K562 (cell line): ENCODE measurements at regions not wholly inside any gene's neighbourhood (a gene's known extent, or its start where the extent isn't known, plus 50 kb on each side); places are given as distances from the start of the nearest gene placed in this dataset.

Source experiments
- ATAC-seq: fragments of 200-7000 bp; cut with Tn5 transposase; 3 replicates; pipeline ENCODE4 v1.9.1; 2020; ENCODE audit warnings: moderate library complexity
- BruUV-seq: library from RNA; stranded (reverse); fragments of 400-500 nt; replicated peaks from 2 replicates; lab custom pipeline; 2021; lab: Mats Ljungman, UMichigan
- CTCF ChIA-PET: fragments of 300-600 bp; formaldehyde crosslinking; extraction: SDS; loops from one replicate; lab custom pipeline; 2021; ENCODE audit warnings: low intra/inter-chr PET ratio; lab: Yijun Ruan, JAX
- POLR2A ChIA-PET: fragments of 300-600, 350-650 bp; sonication (Branson Sonifier 250); formaldehyde crosslinking; extraction: SDS; loops from one replicate; lab custom pipeline; 2021; ENCODE audit warnings: antibody characterized with exemption, inconsistent platforms; lab: Yijun Ruan, JAX
- DNase-seq, 4 experiments: peaks; one replicate each; pipeline versions ENCODE4 v3.0.0 to v3.0.0-alpha.2; 2011 to 2018; ENCODE audit warnings: low spot score in 3 of 4, mixed read lengths in 3 of 4; ENCODE audit errors: extremely low read depth in 1 of 4
- FAIRE-seq: peaks from 2 replicates; lab custom pipeline; 2011; peaks lifted over from hg19 to GRCh38; lab: Jason Lieb, UNC
- H2AFZ ChIP-seq: 2 replicates; pipeline ENCODE4 v1.6.0; 2011; ENCODE audit warnings: low read depth, low read length, control low read depth, inconsistent platforms
- H3K27ac ChIP-seq: fragments of 200-600 bp; 3 replicates; pipeline ENCODE4 v1.8.0; 2011; ENCODE audit warnings: low read depth, mild to moderate bottlenecking, control low read depth, inconsistent platforms, low read length, moderate library complexity, mixed read lengths; ENCODE audit errors: extremely low read depth
- H3K27me3 ChIP-seq, 2 experiments: fragments of 300-600 bp in 1 of 2; 2 replicates in 1 of 2; 3 replicates in 1 of 2; pipeline versions ENCODE4 v1.6.0 to v1.8.0; 2011; ENCODE audit warnings: inconsistent platforms in 2 of 2, low read length in 2 of 2, mild to moderate bottlenecking in 1 of 2, mixed read lengths in 1 of 2, moderate library complexity in 1 of 2; ENCODE audit not compliant: control insufficient read depth in 2 of 2, insufficient read depth in 2 of 2
- H3K36me3 ChIP-seq: fragments of 300-600 bp; 3 replicates; pipeline ENCODE4 v1.8.0; 2011; ENCODE audit warnings: mild to moderate bottlenecking, low read length, inconsistent platforms; ENCODE audit not compliant: control insufficient read depth, insufficient read depth
- H3K4me1 ChIP-seq, 2 experiments: fragments of 200-600 bp in 1 of 2; replicated peaks in 1 of 2; 2 replicates in 1 of 2; 3 replicates in 1 of 2; pipeline versions ENCODE4 v1.5.1 to v1.8.0; 2011; ENCODE audit warnings: inconsistent platforms in 2 of 2, low read length in 2 of 2, mild to moderate bottlenecking in 1 of 2, mixed read lengths in 1 of 2, moderate library complexity in 1 of 2; ENCODE audit not compliant: control insufficient read depth in 2 of 2, insufficient read depth in 2 of 2
- H3K4me2 ChIP-seq: 2 replicates; pipeline ENCODE4 v1.6.1; 2011; ENCODE audit warnings: low read length, control low read depth, inconsistent platforms, mixed read lengths; ENCODE audit not compliant: insufficient read depth
- H3K4me3 ChIP-seq: fragments of 200-600 bp; sonication (generic), shearing (Covaris generic); 2 replicates; pipeline ENCODE4 v1.5.1; 2016; ENCODE audit warnings: control low read depth, inconsistent platforms
- H3K79me2 ChIP-seq: fragments of 200-600 bp; 3 replicates; pipeline ENCODE4 v1.8.0; 2011; ENCODE audit warnings: low read length, inconsistent platforms; ENCODE audit not compliant: control insufficient read depth, insufficient read depth
- H3K9ac ChIP-seq, 2 experiments: 2 replicates each; pipeline versions ENCODE4 v1.6.0 to v1.6.1; 2011; ENCODE audit warnings: low read depth in 2 of 2, low read length in 2 of 2, control low read depth in 1 of 2, inconsistent platforms in 1 of 2, mild to moderate bottlenecking in 1 of 2, mixed read lengths in 1 of 2; ENCODE audit not compliant: insufficient read depth in 1 of 2
- H3K9me1 ChIP-seq: one replicate; pipeline ENCODE4 v1.6.0; 2011; ENCODE audit warnings: inconsistent platforms, mild to moderate bottlenecking, low read length, moderate library complexity; ENCODE audit not compliant: control insufficient read depth, insufficient read depth
- H3K9me3 ChIP-seq: replicated peaks from 2 replicates; pipeline ENCODE4 v1.5.1; 2011; ENCODE audit warnings: low read depth, low read length, inconsistent platforms; ENCODE audit not compliant: control insufficient read depth, insufficient read depth
- H4K20me1 ChIP-seq: replicated peaks from 2 replicates; pipeline ENCODE4 v1.6.1; 2011; ENCODE audit warnings: low read length, inconsistent platforms, mixed read lengths; ENCODE audit not compliant: control insufficient read depth, insufficient read depth
- FOSL1 ChIP-seq: fragments of 200-800 bp; sonication (Bioruptor generic); conservative IDR thresholded peaks from 2 replicates; pipeline ENCODE4 v1.6.1; 2016; ENCODE audit warnings: missing genetic modification characterization, missing compliant biosample characterization
- FOXK2 ChIP-seq, 2 experiments: fragments of 450-650 bp; IDR thresholded peaks in 1 of 2; conservative IDR thresholded peaks in 1 of 2; 2 replicates each; pipeline ENCODE4 v1.6.1; 2016; ENCODE audit warnings: low read depth in 2 of 2, mild to moderate bottlenecking in 1 of 2
- JUND ChIP-seq, 2 experiments: IDR thresholded peaks; 2 replicates in 1 of 2; 3 replicates in 1 of 2; pipeline ENCODE4 v1.6.1; 2011; ENCODE audit warnings: borderline replicate concordance in 2 of 2, low read depth in 2 of 2, low read length in 2 of 2, improper control_type of control experiment in 1 of 2, missing biosample characterization in 1 of 2, missing genetic modification characterization in 1 of 2, missing genetic modification reagents in 1 of 2
- MTF1 ChIP-seq: fragments of 250-450 bp; sonication (Bioruptor Pico); IDR thresholded peaks from 2 replicates; pipeline ENCODE4 v1.9.0; 2021; ENCODE audit warnings: moderate library complexity, mild to moderate bottlenecking, inconsistent platforms, borderline replicate concordance
- RAD21 ChIP-seq, 2 experiments: fragments of 250-450 bp in 1 of 2; fragments of 450-650 bp in 1 of 2; sonication (Bioruptor Pico) in 1 of 2; formaldehyde crosslinking in 1 of 2; IDR thresholded peaks in 1 of 2; conservative IDR thresholded peaks in 1 of 2; 2 replicates each; pipeline versions ENCODE4 v1.4.0 to v1.8.0; 2020 to 2022; ENCODE audit warnings: mild to moderate bottlenecking in 2 of 2, moderate library complexity in 1 of 2
- SRF ChIP-seq, 2 experiments: fragments of 250-450, 450-650 bp in 1 of 2; sonication (Bioruptor Pico) in 1 of 2; sonication (generic) in 1 of 2; formaldehyde crosslinking; IDR thresholded peaks; 2 replicates each; pipeline versions ENCODE4 v1.5.0 to v1.5.1; 2020 to 2022; ENCODE audit warnings: mild to moderate bottlenecking in 1 of 2, missing genetic modification reagents in 1 of 2
- ZNF140 ChIP-seq: fragments of 250-450 bp; sonication (Bioruptor Pico); IDR thresholded peaks from 2 replicates; pipeline ENCODE4 v1.8.0; 2021; ENCODE audit warnings: moderate library complexity, mild to moderate bottlenecking, inconsistent platforms
- WGBS: fragments of 100-300 bp; shearing (Covaris generic); methylation state at CpG from one replicate; pipeline ENCODE4 v1.1.6; 2016; ENCODE audit warnings: low coverage, mixed read lengths; ENCODE audit not compliant: insufficient coverage; ENCODE audit errors: missing lambda C conversion rate; 5-methylcytosine and 5-hydroxymethylcytosine counted together
- in situ Hi-C: fragments of 300-500 bp; cut with MboI; formaldehyde crosslinking; loops from 4 replicates; pipeline ENCODE4 v1.15.0; 2018; ENCODE audit warnings: inconsistent platforms, mixed read lengths
- intact Hi-C: fragments of 100-400 bp; cut with micrococcal nuclease; formaldehyde crosslinking; loops from 2 replicates; pipeline ENCODE4 v1.14.2; 2022
- TF ChIP-seq, protein P1 (sequence below): IDR thresholded peaks from 2 replicates; pipeline ENCODE4 v1.6.1; 2012; ENCODE audit warnings: low read depth, low read length, improper control_type of control experiment, borderline replicate concordance

DNA sequence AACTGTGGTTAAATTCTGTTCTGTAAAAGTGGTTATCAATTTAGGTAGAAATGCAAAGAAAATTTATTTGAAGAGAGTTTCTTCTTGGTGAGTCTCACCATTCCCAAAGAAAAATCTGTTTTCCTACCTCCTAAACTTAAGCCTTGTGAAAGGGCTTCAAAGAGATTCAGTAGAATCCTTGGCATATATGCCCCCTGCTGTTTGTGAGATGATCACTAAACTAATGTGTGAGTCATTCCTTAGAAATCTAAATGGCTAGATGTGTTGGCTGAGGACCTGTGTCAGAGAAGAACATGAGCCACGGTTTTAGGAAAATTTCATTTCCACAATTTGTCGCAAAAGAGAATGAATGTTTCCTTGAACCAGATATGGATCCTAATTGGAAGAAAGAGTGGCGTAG lies 260.9 kb downstream of the SLC7A11 start:
- ATAC-seq, result peak; percentile 55; the same call in 1 of the 3 replicates

DNA sequence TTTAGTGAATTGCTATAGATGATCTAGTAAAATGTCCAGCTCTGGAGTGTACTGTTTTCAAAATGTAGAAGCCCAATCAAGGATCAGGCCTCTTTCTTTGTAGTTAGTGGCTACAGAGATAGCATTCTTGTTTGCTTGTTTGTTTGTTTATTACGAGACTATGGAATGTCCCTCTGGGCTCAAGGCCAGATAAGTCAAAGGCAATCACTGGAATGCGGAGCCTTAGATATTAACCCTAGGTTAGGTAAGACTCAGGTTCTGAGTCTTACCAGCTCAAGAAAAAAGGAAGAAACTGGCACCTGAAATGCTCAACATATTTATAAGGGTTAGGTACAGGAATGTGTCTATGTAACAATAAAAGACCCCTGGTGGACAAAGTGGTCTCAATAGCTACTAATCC lies 261.5 kb downstream of the SLC7A11 start:
- no peaks in the 10 kb centered on the region for H3K4me1 ChIP-seq
- no peaks in the 10 kb centered on the region for H4K20me1 ChIP-seq
- no peak for ATAC-seq
- TF ChIP-seq ZNF140 (CRISPR knock-in tag) (no peak), MTF1 (no peak)
- TF ChIP-seq, protein P1, sequence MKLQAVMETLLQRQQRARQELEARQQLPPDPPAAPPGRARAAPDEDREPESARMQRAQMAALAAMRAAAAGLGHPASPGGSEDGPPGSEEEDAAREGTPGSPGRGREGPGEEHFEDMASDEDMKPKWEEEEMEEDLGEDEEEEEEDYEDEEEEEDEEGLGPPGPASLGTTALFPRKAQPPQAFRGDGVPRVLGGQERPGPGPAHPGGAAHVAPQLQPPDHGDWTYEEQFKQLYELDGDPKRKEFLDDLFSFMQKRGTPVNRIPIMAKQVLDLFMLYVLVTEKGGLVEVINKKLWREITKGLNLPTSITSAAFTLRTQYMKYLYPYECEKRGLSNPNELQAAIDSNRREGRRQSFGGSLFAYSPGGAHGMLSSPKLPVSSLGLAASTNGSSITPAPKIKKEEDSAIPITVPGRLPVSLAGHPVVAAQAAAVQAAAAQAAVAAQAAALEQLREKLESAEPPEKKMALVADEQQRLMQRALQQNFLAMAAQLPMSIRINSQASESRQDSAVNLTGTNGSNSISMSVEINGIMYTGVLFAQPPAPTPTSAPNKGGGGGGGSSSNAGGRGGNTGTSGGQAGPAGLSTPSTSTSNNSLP, result no peak
- H3K27me3 ChIP-seq, result no peaks in the 10 kb centered on the region
- WGBS, result 37% methylated on average over 2 of the region's 2 CpGs
- no peaks in the 10 kb centered on the region for H3K36me3 ChIP-seq
- no peak overlapping the region for H2AFZ ChIP-seq
- no peak for DNase-seq
- H3K27ac ChIP-seq, result no peak overlapping the region
- no peak overlapping the region for H3K4me3 ChIP-seq
- BruUV-seq, result no TSS peak
- no peak overlapping the region for H3K4me2 ChIP-seq
- H3K79me2 ChIP-seq, result no peaks in the 10 kb centered on the region
- POLR2A ChIA-PET, result no interaction called here
- intact Hi-C loops, result no loop called here
- H3K9ac ChIP-seq, result no peak overlapping the region
- H3K9me1 ChIP-seq, result no peaks in the 10 kb centered on the region
- CTCF ChIA-PET, result no interaction called here
- no peaks in the 10 kb centered on the region for H3K9me3 ChIP-seq
- FAIRE-seq, result no peak
- in situ Hi-C loops, result no loop called here

More for the DNA sequence above, 260.9 kb downstream of the SLC7A11 start:
- no peak for FAIRE-seq
- Histone ChIP-seq H3K36me3 (no peaks in the 10 kb centered on the region), H3K4me1 (no peaks in the 10 kb centered on the region), H3K9me3 (no peaks in the 10 kb centered on the region), H3K79me2 (no peaks in the 10 kb centered on the region), H3K27ac (no peak overlapping the region), H3K4me3 (no peak overlapping the region), H4K20me1 (no peaks in the 10 kb centered on the region), H3K9ac (no peak overlapping the region), H2AFZ (no peak overlapping the region), H3K4me2 (no peak overlapping the region), H3K9me1 (no peaks in the 10 kb centered on the region), H3K27me3 (no peaks in the 10 kb centered on the region)
- BruUV-seq, result no TSS peak
- ChIA-PET CTCF (no interaction called here), POLR2A (no interaction called here)
- 8% methylated on average over 3 of the region's 3 CpGs for WGBS
- TF ChIP-seq SRF (CRISPR knock-in tag; IDR thresholded peaks at IDR 0.05) (no peak), FOXK2 (conservative IDR thresholded peaks at IDR 0.05 in 1 of 2, IDR thresholded peaks at IDR 0.05 in 1 of 2; ENCODE audit: low read depth in 2 of 2) (no peak), RAD21 (CRISPR knock-in tag; conservative IDR thresholded peaks at IDR 0.05 in 1 of 2, IDR thresholded peaks at IDR 0.05 in 1 of 2) (peak in 1 of 2 experiments; percentile 29; a peak in 1 of 4 replicates), JUND (IDR thresholded peaks at IDR 0.05; ENCODE audit: borderline replicate concordance, low read depth, low read length) (no peak), JUND (tag; IDR thresholded peaks at IDR 0.05; ENCODE audit: borderline replicate concordance, low read depth, low read length) (peak; percentile 62; the same call in 1 of the 3 replicates), FOSL1 (tag) (peak; percentile 77)
- in situ Hi-C loops (no loop called here), intact Hi-C loops (no loop called here)
- DNase-seq, result peak in 1 of 4 experiments; percentile 3
